DMS53 (cell line): ENCODE measurements at regions not wholly inside any gene's neighbourhood (a gene's known extent, or its start where the extent isn't known, plus 50 kb on each side); places are given as distances from the start of the nearest gene placed in this dataset.
"Not testable (repeated sequence)": the region's sequence is repeated elsewhere in the genome, so short reads cannot be mapped to it uniquely, and the experiment has no call there.

Source experiments
- DNase-seq: peaks from one replicate; lab custom pipeline; 2025; lab: John Stamatoyannopoulos, UW

DNA sequence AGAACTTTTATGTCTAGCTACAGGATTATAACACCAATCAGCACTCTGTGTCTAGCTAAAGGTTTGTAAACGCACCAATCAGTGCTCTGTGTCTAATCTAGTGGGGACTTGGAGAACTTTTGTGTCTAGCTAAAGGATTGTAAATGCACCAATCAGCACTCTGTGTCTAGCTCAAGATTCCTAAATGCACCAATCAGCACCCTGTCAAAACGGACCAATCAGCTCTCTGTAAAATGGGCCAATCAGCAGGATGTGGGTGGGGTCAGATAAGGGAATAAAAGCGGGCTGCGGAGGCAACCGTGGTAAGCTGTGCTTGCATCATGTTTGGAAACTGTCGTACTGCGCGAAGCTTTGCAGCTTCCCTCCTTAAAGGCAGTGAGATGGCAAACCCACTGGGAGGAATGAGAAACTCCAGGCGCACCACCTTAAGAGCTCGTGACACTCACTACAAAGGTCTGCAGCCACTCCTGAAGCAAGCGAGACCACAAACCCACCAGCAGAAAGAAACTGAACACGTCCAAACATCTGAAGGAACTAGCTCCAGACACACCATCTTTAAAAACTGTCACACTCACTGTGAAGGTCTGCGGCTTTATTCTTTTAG, 112.1 kb upstream of the DUSP22 start:
- not testable (repeated sequence) for DNase-seq

DNA sequence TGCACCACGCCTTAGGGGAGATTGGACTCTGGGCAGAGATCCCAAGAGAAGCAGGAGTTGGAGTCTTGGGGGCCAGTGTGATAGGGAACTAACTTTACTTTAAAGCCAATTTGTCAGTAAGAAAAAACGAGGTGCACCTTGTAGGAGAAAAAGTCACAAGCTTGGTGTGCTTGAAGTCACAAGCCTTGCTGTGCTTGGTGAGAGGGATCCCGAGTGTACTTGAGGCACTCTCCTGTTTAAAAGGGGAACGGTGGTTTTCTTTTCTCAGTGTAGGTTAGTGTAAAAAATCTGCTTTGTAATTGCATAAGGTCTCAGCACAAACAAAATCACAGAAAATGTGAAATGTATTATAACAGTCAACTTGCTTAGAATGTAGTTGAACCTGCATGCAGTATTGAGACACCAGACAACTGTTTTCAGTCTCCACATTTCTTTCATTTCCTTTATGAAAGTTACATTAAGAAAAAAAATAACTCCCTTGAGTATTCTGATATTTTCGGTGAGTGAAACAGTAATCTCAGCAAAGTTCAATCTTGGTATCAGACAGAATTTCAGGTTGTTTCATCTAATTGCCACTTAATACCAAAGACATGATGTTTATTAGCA, 111.1 kb upstream of the DUSP22 start:
- DNase-seq: no peak

DNA sequence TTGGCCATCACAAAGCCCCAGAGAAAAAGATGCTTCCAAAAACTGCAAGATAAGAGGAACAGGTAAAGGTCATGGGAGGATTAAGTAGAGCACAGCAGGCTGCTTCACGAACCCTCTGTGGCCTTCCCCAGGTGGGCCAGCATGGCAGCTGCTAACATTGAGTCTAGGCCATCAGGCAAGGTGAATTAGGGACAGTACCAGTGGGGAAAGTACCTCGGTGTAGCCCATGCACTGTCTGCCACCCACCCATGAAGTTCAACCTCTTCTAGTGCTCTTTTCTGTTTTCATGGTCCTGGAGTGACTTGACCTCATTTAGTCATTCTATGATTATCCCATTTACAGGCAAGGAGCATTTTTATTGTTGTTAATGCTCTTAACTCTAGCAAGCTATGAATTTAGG, 108.6 kb upstream of the DUSP22 start:
- DNase-seq: no peak

DNA sequence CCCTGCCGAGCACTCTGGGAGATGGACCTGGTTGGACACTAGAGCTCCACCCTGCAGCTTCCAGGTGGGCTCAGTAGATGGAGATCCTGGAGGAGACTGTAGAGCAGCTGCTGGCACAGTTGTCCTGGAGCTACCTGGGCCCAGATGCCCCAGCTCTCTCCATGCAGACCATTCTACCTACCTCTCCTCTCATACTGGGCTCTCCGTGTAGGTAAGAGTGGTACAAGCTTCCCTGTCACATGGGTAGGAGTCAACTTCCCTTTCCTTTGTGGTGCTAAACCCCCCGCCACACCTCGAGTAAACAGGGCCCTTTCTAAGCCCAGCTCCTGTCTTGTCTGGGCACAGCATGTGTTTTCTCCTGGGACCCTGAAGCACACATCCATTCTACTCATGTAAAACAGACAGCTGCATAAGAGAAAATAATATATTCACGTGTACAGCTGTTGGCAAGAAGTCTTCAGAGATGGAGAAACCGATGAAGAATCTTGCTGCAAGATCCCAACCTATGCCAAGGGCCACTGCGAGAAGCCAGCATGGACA, 108.1 kb upstream of the DUSP22 start:
- DNase-seq: no peak

DNA sequence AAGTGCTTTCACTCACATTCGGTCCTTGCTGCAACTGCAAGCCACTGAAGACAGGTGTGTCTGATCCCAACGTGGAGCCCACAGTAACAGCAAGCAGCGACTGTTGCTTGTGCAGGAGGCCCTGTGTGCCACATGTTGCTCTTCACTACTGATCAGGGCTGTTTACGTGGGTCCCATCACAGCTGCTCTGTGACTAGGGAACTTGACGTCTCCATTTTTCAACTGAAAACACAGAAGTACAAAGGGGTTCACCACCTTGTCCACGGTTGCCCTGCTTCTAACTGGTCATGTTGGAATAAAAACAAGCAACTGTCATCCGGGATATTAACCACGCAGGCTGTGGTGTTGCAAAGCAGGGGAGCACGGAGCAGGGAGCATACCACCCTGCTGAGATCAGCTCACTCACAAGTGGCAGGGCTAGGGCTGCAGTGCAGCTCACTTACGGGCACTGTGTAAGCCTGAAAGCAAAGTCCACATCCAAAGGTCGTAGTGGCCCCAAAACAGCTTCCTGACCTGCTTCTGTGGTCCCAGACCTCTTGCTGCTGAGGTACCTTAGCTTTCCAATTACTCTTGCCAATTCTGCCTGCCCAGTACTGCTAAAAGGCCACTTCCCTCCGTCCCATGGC, 105.8 kb upstream of the DUSP22 start:
- no peak for DNase-seq

DNA sequence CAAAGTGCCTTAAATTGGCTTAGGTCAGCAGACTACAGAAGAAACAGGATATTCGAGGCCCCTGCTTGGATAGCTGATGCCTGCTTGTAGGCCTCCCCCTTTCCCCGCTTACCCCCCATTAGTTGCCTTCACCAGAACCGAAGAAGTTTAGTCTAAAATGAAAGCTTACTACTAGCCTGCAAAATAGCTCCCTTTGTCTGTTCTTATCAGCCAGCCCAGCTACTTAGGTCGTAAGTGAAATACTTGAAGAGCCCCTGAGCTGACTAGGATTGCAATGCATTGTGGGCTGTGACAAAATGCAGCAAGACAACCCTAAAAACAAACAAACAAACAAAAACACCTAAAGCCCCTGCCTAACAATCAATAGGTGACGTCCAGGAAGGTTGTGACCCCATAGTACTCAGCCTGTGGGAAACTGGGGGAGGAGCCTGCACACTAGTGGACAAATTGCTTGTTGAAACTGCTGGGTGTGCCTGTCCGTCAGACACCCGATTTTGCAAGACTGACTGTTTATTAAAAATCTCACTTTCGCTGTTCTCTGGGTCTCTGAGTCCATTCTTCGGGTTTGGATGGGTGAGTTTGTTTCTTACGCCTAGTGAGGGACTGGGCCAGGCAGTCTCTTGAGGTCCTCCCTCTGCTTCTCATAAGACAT, 105.0 kb upstream of the DUSP22 start:
- DNase-seq: no peak

GRCh38 chr6:188821-189655, 103.2 kb upstream of the DUSP22 start:
- DNase-seq: peak; percentile 85

DNA sequence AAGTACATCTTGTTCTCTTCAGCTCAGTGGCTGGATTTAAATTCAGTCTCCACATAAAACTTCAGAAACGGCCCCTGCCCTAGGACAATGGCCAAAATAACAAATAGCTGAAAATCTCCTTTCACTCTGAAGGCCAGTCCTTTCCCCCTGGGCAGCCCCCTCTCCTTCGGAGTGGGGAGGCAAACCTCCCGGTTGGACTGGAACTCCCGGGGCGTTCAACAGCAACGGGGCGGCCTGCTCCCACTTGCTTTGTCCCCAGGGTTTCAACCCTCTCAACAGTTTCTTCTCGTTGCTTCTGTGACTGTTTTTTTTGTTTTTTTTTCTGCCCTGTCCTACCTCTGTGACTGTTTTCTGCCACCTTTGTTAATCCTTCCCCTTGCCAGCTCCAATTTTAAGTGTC, 102.6 kb upstream of the DUSP22 start:
- DNase-seq: no peak

DNA sequence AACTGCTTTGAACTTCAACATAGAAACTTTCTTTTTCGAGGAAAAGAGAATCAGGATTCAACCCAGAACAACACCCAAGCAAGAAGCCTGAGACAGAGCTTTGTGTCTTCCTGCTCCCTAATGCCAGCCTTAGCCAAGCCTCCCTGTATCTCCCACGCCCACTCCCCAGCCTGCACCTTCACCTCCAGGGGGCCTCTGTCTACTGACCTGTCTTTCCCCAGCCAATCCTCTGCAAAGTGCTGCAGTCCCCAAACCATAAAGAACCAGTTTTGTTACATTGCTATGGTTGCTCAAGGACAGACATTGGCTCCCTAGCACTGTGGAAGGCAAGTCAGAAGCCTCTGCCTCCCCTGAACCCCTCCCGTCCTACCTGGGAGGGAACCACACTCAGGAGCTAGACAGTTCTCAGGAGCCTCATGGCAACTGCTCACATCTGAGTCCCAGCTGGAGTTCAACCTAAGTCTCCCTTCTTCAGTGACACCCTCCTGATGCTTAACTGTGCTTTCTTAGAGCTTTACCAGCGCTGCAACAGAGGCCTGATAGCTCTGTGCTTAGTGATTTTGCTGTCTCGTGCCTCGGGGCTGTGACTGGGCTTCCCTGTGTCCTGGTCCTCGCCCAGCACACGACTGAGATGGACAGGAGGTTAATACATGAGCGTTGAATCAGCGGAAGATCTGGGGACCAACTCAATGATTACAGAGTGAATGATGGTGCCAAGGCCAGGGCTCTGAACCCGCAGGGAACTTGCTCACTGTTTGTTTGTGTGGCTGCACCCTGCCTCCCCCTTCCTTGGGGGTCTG, 101.5 kb upstream of the DUSP22 start:
- no peak for DNase-seq

GRCh38 chr6:191487-192312, 100.6 kb upstream of the DUSP22 start:
- no peak for DNase-seq

GRCh38 chr6:192313-192664, 100.0 kb upstream of the DUSP22 start:
- no peak for DNase-seq

GRCh38 chr6:193180-193579, 99.1 kb upstream of the DUSP22 start:
- DNase-seq: no peak

- DNase-seq: no peak
These were observed 98.4 kb upstream of the DUSP22 start for GRCh38 chr6:193773-194310.

DNA sequence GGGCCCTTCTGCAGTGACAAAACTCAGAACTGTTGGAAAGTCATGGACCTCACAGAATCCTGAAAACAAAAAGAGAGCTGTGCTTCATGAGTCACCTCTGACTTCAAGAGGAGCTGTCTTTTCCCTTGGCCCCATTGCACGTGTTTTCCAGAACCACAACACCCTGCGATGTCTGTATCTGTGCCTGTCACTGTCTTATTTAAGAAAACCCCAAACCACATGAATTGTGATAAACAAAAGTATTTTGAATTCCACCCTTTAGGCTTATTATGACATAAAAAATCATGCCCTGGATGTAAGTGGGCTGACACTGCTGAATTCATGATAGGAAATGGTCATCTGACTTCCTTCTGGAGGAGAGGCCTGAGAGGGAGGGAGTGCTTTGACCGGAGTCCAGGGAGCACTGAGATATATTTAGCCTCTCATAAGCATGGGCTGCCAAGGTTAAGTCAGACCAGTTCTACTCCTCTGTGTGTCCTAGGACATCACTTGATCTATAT, 96.4 kb upstream of the DUSP22 start:
- DNase-seq: no peak

DNA sequence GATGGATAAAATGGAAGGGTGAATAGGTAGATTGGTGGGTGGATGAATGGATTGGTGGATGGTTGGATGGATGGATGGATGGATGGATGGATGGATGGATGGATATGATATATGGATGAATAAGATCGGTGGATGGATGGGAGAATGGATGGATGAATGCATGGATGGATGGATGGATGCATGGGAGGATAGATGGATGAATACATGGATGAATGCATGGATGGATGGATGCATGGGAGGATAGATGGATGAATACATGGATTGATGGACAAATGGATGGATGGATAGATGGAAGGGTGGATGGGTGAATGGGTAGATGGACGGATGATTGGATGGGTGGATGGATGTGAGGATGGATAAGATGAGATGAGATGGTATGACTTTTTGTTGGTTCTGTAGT, 95.7 kb upstream of the DUSP22 start:
- no peak for DNase-seq

DNA sequence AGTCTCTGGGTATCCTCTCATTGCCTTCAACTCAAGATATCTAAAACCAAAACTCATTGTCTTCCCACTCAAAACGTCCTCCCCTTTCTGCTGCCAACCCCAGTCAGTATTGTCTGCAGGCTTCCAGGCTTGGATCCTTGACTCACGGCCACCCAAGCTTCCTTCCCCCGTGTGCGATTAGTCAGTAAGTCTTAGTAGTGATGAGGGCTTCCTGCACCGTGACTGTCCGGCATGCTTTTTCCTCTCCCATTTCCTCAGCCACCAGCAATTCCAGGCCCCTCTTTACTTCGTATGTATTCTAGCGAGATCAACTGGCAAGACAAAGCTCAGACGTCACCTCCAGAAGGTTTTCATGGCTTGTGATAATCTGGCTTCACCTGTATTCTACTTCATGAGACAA, 88.6 kb upstream of the DUSP22 start:
- DNase-seq: no peak

DNA sequence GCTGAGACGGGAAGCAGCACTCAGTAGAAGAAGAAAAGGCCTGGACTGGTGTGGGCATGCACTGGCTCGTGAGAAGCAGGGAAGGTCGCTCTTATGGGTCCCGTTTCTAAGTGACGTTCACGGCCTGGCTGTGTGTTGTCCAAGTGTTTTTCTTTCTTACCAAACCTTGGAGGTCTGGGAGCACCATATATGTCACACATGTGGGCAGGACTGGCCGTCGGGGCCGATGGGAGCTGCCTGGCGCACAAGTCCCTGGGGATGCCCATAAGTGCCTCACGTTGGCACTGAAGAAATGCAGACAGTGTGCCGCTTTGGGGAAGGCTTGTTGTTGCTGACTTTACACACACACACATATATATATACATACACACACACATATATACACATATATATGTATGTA, 86.0 kb upstream of the DUSP22 start:
- DNase-seq: no peak

DNA sequence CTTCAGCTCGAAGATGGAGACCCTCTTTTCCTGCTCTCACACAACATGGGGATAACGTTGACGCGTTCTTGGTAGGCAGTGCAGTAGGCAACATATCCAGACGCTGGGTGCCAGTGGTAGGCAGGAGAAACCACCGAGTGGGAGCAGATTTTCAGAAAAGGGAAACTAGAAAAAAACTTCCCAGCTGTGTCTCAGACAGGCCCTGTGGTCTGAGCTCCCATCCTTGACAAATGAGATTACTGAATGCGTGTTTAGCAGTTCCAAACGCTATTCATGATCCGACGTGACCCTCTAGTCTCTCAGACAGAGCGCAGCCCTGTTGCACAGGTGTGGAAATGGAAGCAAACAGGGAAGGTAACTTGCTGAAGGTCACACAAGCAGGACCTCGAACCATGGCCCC, 83.9 kb upstream of the DUSP22 start:
- no peak for DNase-seq

- DNase-seq: no peak
These were observed 83.3 kb upstream of the DUSP22 start for GRCh38 chr6:208938-209337.
